ENCODE measurements at regions not wholly inside any gene's neighbourhood (a gene's known extent, or its start where the extent isn't known, plus 50 kb on each side); places are given as distances from the start of the nearest gene placed in this dataset.

DNA sequence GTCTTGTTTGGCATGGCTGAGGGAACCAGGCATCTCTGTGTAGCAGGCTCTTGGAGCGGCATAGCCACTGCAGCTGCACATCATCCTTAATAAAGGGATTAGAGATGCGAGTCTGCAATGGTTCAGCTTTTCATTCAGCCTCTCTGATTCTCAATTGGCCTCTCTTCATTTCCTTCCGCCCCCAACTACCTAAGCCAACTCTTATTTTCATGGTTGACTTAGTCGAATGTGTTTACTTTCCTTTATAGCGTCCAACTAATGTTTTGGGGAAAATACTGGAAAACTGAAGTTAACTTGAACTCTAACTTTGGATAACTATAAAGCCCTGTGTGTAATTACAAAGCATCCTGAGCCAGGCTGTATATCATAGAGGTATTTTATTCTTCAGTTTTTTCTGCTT lies 202.2 kb upstream of the KIAA1217 start:
- TF ChIP-seq, protein P1, sequence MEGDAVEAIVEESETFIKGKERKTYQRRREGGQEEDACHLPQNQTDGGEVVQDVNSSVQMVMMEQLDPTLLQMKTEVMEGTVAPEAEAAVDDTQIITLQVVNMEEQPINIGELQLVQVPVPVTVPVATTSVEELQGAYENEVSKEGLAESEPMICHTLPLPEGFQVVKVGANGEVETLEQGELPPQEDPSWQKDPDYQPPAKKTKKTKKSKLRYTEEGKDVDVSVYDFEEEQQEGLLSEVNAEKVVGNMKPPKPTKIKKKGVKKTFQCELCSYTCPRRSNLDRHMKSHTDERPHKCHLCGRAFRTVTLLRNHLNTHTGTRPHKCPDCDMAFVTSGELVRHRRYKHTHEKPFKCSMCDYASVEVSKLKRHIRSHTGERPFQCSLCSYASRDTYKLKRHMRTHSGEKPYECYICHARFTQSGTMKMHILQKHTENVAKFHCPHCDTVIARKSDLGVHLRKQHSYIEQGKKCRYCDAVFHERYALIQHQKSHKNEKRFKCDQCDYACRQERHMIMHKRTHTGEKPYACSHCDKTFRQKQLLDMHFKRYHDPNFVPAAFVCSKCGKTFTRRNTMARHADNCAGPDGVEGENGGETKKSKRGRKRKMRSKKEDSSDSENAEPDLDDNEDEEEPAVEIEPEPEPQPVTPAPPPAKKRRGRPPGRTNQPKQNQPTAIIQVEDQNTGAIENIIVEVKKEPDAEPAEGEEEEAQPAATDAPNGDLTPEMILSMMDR (conservative IDR thresholded peaks at IDR 0.05 in 1 of 2, IDR thresholded peaks at IDR 0.05 in 1 of 2; ENCODE audit: low read depth in 1 of 2, low read length in 2 of 2) = no peak
- no peak for TF ChIP-seq EZH2 (IDR thresholded peaks at IDR 0.05; ENCODE audit: low read length, missing control alignments)
